Neural crest cell (in vitro differentiated cells): ENCODE measurements at regions not wholly inside any gene's neighbourhood (a gene's known extent, or its start where the extent isn't known, plus 50 kb on each side); places are given as distances from the start of the nearest gene placed in this dataset.

ENCODE experiments used
- DNase-seq: peaks from one replicate; pipeline ENCODE4 v3.0.0; 2021; ENCODE audit warnings: low read depth, mixed read lengths, low spot score
- H3K27ac Mint-ChIP-seq: one replicate; pipeline ENCODE4 v1.8.0; 2021; ENCODE audit warnings: mild to moderate bottlenecking, mixed read lengths; ENCODE audit not compliant: unreplicated experiment
- H3K27me3 Mint-ChIP-seq: 2 replicates; pipeline ENCODE4 v1.8.0; 2021; ENCODE audit warnings: low read depth, mild to moderate bottlenecking, mixed read lengths
- H3K36me3 Mint-ChIP-seq: 2 replicates; pipeline ENCODE4 v1.8.0; 2021; ENCODE audit warnings: low read depth, mild to moderate bottlenecking, mixed read lengths
- H3K4me1 Mint-ChIP-seq: 2 replicates; pipeline ENCODE4 v1.8.0; 2021; ENCODE audit warnings: mixed read lengths
- H3K4me3 Mint-ChIP-seq: one replicate; pipeline ENCODE4 v1.8.0; 2021; ENCODE audit warnings: mild to moderate bottlenecking, mixed read lengths
- H3K9me3 Mint-ChIP-seq: 2 replicates; pipeline ENCODE4 v1.8.0; 2021; ENCODE audit warnings: mixed read lengths
- TF ChIP-seq, protein P1 (sequence below): fragments of 200-600 bp; sonication (generic); conservative IDR thresholded peaks from 2 replicates; pipeline ENCODE4 v1.5.0; 2021; ENCODE audit warnings: antibody characterized with exemption, mild to moderate bottlenecking

DNA sequence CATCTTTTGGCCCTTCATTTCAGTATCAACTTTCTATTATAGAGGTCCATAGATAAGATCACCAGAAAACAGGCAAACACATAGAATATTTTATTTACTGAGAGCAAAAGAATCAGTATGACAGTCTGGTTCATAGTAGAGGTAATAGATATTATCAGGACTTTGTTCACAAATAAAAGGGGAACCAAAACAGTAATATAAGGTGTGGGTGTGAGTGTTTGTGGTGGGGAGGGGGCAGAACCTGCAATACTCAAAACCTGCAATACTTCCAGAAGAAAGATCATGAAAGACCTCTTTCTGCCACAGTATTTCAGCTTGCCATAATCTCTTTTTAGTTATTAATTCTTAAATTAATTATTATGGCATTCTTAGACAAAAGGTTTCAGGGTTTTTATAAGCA, 578.7 kb upstream of the SLITRK1 start:
- Mint-ChIP-seq H3K36me3 (no peaks in the 10 kb centered on the region), H3K4me3 (no peak overlapping the region), H3K4me1 (peaks cover 4% of the 10 kb centered on the region), H3K27ac (no peak overlapping the region), H3K27me3 (no peaks in the 10 kb centered on the region), H3K9me3 (peaks cover 7% of the 10 kb centered on the region)
- DNase-seq, result no peak
- TF ChIP-seq, protein P1, sequence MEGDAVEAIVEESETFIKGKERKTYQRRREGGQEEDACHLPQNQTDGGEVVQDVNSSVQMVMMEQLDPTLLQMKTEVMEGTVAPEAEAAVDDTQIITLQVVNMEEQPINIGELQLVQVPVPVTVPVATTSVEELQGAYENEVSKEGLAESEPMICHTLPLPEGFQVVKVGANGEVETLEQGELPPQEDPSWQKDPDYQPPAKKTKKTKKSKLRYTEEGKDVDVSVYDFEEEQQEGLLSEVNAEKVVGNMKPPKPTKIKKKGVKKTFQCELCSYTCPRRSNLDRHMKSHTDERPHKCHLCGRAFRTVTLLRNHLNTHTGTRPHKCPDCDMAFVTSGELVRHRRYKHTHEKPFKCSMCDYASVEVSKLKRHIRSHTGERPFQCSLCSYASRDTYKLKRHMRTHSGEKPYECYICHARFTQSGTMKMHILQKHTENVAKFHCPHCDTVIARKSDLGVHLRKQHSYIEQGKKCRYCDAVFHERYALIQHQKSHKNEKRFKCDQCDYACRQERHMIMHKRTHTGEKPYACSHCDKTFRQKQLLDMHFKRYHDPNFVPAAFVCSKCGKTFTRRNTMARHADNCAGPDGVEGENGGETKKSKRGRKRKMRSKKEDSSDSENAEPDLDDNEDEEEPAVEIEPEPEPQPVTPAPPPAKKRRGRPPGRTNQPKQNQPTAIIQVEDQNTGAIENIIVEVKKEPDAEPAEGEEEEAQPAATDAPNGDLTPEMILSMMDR, result no peak

GRCh38 chr13:84455143-84455905, 573.0 kb upstream of the SLITRK1 start:
- H3K27me3 Mint-ChIP-seq, result no peaks in the 10 kb centered on the region
- peaks cover 5% of the 10 kb centered on the region for H3K9me3 Mint-ChIP-seq
- no peak for DNase-seq
- TF ChIP-seq, protein P1, result peak; percentile 15
- no peak overlapping the region for H3K4me3 Mint-ChIP-seq
- peaks cover 4% of the 10 kb centered on the region for H3K4me1 Mint-ChIP-seq
- peak overlapping the region; percentile 6 for H3K27ac Mint-ChIP-seq
- H3K36me3 Mint-ChIP-seq, result no peaks in the 10 kb centered on the region

DNA sequence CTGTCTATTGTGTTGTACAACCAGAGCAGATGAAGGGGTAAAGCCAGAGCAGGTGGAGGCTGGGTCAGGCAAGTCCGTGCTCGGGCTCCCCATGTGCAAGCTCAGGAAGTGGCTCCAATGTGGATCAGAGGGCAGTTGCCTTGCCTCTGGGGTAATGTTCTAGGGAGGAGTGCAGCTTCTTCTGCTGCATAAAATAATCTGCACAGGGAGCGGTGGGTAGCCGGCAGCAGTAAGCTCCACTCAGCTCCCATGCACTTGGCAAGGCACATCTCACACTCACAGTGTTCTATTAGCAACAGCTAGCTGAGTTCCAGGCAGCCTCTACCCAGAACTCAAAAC, 565.3 kb upstream of the SLITRK1 start:
- no peaks in the 10 kb centered on the region for H3K27me3 Mint-ChIP-seq
- H3K27ac Mint-ChIP-seq, result no peak overlapping the region

DNA sequence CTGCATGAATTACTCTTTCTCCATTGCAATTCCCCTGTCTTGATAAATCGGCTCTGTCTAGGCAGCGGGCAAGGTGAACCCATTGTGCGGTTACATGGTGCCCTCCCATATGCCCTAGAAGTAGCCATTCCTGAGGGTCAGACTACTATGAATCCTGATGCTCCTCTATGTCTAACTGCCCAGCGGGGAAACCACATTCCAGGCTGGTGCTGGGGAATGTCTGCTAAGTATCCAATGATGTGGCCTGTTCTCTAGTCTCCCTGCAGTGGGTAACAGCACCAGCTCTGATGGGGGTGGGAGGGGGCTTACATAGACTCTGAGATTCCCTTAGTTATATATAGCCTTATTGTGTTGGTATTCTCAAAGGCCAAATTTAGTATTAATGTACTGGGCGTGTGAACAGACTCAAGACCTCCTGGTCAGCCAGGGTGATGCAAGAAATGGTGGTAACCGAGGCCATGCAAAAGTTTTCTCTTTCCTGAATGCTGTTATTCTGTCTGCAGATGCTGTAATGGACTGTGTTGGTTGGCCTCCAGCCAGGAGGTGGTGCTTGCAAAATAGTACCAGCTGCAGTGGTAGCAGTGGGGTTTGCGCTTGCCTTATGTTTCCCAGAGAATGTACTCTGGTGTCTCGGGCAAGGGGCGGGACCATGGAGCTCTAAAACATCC, 564.8 kb upstream of the SLITRK1 start:
- TF ChIP-seq, protein P1, result no peak
- Mint-ChIP-seq H3K4me1 (no peaks in the 10 kb centered on the region), H3K27me3 (no peaks in the 10 kb centered on the region), H3K27ac (no peak overlapping the region), H3K9me3 (peaks cover 2% of the 10 kb centered on the region), H3K36me3 (no peaks in the 10 kb centered on the region), H3K4me3 (no peak overlapping the region)
- DNase-seq, result no peak

More for the DNA sequence above, 565.3 kb upstream of the SLITRK1 start:
- Mint-ChIP-seq H3K4me1 (no peaks in the 10 kb centered on the region), H3K4me3 (no peak overlapping the region), H3K9me3 (peaks cover 5% of the 10 kb centered on the region), H3K36me3 (no peaks in the 10 kb centered on the region)
- DNase-seq, result no peak
- TF ChIP-seq, protein P1, result no peak

GRCh38 chr13:84445776-84446175, 563.5 kb upstream of the SLITRK1 start:
- no peak overlapping the region for H3K4me3 Mint-ChIP-seq
- no peaks in the 10 kb centered on the region for H3K27me3 Mint-ChIP-seq
- no peaks in the 10 kb centered on the region for H3K4me1 Mint-ChIP-seq
- no peak for DNase-seq
- no peak overlapping the region for H3K27ac Mint-ChIP-seq
- H3K9me3 Mint-ChIP-seq, result peaks cover 2% of the 10 kb centered on the region
- TF ChIP-seq, protein P1, result no peak
- H3K36me3 Mint-ChIP-seq, result no peaks in the 10 kb centered on the region
